HG03097 (cell line): ENCODE measurements at regions not wholly inside any gene's neighbourhood (a gene's known extent, or its start where the extent isn't known, plus 50 kb on each side); places are given as distances from the start of the nearest gene placed in this dataset.

Experiments
- ATAC-seq: cut with Tn5 transposase; IDR thresholded peaks from one replicate; pipeline ENCODE4 v1.9.1; 2021; ENCODE audit not compliant: unreplicated experiment, low FRiP score

DNA sequence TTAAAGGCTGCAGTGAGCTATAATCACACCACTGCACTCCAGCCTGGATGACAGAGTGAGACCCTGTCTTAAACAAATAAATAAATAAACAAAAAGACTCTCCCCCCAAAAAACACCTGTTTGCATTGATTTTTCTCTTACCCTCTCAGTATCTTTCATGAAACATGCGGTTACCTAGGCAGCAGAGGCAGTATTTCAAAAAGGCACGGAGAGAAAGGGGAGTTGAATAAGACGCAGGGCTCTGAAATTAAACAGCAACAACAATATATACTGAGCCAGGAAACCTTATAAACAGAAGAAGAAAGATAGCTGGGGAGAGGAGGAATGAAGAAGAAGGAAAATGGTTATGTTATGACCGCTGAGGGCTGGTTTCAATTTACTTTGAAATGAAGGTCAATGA, 277.6 kb downstream of the BTG1 start:
- no peak for ATAC-seq

DNA sequence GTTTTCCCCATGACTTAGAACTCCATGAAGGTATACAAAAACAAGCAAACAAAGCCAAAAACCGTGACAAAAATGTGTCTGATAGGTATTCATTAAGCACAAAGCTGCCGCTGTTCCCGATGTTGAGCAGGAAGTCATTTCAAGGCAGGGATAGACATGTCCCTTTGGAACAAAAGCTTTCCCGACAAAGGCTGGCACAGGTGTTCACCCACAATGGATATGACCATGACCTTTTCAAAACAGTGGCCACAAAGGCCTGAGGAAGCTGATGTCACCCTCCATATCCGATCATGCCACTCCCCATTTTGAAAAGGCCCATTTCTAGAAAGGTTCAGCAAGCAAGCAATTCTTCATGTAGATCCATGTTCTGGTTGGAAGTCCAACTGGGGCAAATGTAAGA, 279.1 kb downstream of the BTG1 start:
- no peak for ATAC-seq

DNA sequence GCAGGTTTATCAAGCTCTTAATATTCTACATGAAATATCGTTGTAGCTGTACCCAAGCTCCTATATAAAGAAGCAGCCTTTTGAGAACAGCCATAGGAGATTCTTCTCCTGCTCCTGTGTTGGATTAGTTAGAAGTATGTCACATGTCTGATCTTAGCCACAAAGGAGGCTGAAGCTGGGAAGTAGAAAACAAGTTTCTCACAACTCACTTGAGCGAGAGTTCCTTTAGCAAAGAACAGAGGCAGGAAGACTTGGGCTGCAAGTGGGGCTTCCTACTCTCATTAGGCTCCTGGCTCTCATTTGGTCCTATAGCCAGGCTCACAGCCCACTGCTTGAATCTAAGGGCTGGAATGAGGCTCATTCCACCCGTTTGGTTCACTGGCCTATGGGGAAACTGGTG, 281.9 kb downstream of the BTG1 start:
- ATAC-seq: no peak

DNA sequence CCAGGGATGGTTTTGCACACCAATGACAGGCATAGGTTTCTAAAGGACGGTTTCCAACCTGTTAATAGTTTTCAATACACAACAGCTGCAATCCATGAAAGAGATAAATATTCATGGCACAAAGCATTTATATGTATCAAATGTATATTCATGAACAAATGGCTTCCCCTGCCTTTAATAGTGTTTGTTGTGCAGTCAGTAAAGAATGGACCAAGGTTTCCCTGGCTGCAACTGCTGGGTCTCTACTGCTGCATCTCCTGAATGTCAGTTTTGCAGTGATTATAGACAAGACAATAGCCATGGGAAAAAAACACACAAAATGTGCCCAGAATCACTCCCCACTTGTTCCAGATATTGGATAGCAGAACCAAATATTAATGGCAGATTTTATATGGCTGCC, 284.1 kb downstream of the BTG1 start:
- ATAC-seq: no peak

DNA sequence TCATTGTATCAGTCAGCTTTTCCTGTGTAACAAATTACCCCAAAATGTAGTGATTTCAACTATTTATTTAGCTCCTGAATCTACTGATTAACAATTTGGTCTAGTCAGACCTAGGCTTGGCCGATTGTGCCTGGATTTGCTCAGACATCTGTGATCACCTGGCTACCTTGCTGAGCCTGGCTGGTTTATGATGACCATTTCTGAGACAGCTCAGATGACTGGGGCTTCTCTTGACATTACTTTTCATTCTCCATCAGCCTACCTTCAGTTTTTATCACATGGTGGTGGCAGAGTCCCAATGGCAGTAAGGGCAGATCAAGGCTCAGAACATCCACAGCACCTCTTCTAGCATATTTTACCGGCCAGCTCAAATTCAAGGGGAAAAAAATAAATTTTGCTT, 286.3 kb downstream of the BTG1 start:
- ATAC-seq: no peak

DNA sequence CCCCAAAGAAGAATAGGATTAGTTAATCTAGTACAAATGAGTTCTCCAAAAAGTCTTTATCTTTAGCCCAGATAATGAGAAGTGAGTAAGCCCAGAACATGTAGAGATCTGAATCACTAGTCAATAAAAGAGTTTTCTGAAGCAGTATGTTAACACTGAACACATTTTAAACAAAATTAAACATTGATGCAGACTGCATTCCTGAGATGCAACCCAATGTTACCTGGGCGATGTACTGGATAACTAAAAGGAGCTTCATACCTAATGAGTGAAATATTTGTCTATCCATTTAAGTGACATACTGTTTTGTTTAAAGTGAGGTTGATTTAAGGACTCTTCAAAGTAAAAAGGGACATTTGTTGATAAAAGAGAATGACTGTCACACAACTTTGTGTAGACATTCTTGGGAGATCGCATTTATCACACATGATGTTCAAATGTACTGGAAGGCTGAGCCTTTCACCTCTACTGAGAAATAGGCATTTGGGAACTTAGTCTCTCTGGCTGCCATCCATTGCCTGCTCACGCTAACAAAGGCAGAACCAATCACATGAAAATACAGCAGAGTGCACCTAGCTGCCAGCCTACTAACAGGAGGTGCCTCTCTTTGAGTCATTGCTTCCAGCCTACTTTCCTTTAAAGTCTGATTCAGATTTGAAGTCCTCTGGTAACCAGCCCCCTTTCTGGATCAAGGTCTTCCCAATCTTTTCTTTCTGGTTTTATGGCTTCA, 287.7 kb downstream of the BTG1 start:
- ATAC-seq: no peak

DNA sequence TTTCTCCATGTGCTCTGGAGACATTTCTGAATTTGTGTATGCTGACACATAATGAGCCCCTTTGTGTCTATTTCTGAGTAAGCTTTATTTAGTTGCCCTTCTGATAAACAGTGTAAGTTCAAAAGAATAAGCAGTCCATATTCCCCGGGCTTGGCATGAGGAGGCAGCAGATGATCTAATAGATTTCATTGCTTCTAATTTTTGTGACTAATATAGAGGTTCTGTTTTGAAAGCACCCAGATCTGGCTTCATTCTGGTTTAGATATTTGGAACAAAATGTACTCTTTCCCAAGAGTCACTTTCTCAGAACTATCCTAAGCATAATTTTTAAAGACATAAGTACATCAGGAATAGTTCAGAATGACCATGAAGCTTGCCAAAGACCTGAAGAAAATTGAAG, 290.9 kb downstream of the BTG1 start:
- ATAC-seq: no peak

DNA sequence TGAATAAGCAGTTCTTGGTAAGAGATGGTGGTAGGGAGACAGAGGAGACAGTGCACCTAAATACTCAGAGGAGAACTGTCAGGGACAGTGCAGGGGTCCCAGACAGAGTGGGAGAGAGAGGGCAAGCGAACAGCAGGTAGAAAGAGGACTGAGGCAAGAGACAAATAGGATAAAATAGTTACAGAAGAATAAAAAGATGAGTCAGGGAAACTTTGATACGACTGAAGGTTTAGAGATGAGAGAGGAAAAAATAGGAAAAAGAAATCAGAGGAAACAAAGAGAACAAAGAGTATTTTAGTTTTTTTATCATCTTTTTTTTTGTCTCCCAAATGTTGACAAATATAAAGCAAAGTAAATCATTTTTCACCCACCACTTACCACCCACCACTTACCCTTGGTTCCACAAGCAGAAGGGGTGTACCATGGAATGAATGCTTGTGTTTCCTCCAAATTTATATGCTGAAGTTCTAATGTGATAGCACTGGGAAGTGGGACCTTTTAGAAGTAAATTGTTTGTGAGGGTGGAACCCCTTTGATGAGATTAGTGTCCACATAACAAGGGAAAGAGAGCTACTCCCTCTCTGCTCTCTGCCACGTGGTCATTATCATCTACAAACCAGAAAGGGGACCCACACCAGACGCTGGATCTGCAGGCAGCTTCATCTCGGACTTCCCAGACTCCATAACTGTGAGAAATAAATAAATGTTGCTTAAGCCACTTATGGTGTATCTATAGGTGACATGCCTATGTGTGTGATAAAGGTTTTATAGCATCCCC, 292.1 kb downstream of the BTG1 start:
- no peak for ATAC-seq

DNA sequence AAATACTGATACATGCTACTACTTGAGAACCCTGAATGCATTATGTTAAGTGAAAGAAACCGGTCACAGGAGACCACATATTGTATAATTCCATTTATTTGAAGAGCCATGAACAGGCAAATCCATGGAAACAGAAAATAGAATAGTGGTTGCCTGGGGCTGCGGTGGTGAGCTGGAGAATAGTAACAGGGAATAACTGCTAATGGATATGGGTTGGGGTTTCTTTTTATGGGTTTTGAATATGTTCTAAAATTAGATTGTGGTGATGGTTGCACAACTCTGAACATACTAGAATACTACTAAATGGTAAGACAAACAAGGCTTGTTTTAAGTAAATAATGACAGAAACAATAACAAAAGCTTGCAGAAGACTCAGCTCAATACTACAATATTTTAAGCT, 293.0 kb downstream of the BTG1 start:
- ATAC-seq: no peak

DNA sequence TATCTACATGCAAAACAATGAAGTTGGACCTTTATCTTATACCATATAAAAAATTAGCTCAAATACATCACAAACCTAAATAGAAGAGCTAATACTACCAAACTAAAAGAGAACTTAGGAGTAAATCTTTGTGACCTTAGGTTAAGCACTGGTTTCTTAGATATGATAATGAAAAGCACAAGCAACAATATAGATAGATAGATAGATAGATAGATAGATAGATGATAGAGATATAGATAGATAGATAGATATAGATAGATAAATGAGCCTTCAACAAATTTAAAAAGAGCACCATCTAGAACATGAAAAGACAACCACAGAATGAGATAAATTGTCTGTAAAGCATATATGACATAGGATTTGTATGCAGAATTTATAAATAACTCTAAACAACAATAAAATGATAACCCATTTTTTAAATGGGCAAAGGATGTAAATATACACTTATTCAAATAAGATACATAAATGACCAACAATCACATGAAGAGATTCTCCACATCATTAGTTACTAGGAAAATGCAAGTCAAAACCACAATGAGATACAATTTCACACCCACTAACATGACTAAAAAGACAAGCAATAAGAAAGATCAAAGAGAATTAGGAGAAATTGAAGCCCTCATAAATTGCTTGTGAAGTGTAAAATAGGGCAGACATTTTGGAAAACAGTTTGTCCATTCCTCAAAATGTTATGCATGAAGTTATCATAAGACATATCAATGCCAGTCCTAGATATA, 293.7 kb downstream of the BTG1 start:
- ATAC-seq: no peak

DNA sequence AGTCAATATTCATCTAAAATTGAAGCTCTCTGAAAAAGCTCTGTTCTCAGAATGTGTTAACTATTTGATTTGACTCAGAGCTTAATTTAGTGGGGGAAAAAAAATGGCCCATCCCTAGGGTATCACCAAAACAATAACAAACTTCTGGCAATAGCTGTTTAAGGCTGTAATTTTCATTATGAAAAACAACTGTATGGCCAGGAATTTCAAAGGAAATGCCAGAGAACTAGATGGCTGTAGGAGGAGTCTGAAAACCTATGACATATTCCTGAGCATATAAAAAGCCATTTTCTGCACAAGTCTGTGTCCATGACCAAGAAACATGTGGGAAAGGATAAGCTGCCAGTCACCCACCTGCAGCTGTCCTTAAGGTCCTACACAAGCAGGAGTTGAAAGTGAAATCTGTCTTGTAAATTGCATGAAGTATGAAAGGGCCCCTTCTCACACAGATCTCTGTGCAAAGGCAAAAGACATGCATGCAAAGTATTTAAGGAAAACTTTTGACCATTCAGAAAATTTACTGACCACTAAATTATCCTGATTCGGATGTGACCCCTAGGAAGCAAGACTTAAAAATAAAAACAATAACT, 299.1 kb downstream of the BTG1 start:
- no peak for ATAC-seq

DNA sequence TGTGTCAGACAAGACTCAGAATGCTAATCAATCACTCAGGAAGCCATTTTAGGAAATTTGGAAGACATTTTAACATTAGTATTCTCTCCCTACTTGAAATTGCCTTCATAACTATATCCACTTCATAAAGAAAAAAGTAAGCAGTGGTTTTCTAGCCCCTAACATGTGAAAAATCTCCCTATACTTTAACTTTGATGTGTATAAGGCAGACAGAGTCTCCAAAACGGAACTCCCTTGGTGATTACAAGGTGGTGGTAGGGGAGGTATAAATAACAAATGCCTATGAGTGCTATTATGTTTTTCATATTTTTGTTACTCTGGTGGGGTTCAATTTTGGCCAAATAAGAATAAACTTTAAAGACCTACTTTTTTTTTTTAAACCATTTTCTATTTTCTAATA, 300.3 kb downstream of the BTG1 start:
- ATAC-seq: no peak

DNA sequence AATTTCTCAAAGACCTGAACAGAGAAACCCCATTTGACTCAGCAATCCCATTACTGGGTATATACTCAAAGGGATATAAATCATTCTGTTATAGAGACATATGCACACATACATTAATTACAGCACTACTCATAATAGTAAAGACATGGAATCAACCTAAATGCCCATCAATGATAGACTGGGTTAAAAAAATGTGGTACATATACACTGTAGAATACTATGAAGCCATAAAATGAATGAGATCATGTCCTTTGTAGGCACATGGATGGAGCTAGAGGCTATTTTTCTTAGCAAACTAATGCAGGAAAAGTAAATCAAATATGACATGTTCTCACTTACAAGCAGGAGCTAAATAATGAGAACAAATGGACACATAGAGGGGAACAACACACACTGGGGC, 303.8 kb downstream of the BTG1 start:
- ATAC-seq: no peak

DNA sequence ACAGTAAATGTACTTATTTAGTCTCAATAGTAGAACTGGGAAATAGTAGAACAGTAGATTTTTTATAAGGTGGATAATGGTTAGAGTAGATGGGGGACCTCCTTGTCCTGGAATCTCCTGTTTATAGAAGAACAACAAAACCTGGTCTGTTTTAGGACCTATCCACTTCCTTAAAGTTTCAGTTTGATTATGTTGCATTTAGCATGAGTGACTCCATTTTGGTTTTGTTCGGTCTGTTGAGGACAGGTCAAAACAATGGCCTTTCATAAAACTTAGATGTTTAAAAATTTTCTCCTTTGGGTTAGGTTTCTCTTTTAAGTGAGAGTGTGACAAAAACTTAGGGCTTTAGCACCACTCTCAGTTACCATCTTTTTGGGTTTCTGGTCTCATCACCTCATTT, 308.9 kb downstream of the BTG1 start:
- no peak for ATAC-seq

DNA sequence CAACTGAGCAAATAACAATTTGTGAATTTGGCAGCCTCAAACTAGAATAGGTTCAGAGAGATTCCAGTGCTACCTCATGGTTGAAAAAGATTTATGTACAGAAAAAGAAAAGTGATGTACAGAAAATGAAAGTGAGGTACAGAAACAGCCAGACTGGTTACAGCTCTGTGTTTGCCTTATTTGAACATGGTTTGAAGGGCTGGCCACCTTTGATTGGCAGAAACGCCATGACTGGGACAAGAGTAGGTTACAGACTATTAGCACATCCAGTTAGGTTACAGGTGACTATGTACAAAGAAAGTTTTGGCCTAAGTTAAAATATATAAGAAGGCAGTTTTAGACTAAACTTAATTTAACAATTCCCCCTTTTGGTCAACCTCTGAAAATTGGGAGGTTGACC, 309.4 kb downstream of the BTG1 start:
- no peak for ATAC-seq

DNA sequence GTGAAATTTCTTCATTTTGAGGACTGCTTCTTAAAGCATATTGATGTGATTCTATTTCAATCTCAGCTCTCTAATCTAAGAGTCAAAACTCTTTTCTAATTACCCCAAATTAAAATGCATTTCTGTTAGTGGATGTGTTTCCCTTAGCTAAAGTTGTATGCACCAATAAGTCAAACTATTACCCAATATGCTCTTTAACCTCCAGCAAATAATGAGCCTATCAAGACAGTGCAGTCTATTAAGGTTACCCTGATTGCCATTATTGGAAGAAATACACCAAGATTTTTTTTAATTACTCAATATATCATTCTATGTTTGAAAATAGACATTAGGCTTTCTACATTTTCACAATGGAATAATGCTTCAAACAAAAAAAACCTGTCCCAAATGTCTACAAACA, 310.0 kb downstream of the BTG1 start:
- ATAC-seq: no peak

DNA sequence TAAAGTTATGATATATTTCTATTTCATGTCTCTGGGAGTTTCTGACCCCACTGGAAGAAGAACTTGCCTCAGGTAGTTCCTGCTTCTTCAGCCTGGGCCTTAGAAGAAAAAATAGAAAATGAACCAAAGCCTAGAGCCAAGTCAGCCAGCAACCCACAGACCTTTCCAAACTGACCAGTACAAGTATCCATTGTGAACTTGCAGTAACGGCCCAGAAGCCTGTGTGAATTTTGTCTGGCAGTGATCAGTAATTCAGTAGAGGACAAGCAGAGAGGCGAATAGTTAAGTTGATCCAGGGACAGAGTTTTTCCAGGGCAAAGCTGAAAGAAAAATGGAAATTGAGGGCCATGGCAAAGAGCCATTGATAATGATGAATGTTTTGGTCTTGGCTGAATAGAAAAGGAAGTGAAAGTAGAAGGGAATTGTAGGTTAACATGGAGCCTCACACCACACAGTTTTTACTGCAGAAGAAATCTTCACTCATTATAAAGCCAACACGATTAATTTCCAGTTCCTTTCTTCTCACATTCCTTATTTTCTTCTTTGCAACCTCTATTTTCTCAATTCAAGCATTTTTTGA, 311.8 kb downstream of the BTG1 start:
- ATAC-seq: no peak

DNA sequence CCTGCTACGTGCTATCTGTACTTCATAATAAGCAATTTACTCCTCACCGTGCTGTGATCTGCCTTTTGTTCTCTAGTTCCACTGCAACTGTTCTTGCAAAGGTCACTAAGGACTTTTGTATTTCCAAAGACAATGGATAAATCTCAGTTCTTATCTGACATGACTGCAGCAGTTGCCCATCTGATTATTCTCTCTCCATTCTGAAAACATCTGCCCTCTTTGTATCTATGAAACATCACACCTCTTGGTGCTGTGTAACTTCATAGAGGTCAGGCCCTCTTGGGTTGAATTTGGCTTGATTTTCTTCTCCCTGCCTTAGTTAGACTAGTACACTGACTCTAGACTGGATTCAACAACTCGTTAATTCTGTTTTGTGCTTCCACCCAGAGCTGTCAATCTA, 319.6 kb downstream of the BTG1 start:
- ATAC-seq: no peak

DNA sequence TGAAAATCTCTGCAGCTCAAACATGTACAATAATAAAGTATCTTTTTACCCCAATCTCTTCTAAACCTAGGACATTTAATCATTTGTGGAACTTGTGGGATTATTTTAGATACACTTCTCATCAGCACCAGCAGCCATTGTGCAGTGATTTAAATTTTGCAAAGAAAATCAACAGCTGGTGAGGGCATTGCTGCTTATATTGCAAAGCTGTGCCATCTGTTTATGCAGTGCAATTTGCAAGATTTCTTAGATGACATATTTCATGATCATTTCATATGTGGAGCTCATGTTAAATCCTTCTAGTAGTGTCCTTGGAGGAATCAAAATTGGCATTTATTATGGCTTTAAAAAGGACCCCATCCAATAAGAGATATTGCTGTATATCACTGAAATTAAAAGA, 320.7 kb downstream of the BTG1 start:
- no peak for ATAC-seq

DNA sequence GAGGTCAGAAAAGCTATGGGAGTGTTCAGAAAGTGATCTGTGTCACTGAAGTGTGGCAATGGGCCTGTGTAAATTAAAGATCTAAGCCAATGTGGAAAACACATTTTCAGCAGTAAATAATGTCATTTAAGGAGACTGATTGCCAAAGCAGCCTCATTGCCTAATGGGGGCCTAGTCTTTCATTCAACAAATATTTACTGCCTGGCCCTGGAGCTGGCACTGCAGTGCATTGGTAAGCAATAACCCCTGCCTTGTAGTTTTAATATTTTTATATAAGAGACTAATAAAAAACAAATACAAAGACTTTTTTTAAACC, 326.6 kb downstream of the BTG1 start:
- no peak for ATAC-seq
